GM23248 (cell line): ENCODE measurements at regions not wholly inside any gene's neighbourhood (a gene's known extent, or its start where the extent isn't known, plus 50 kb on each side); places are given as distances from the start of the nearest gene placed in this dataset.

ENCODE experiments used
- DNase-seq: peaks from one replicate; pipeline ENCODE4 v3.0.0-alpha.2; 2015
- H2AFZ ChIP-seq: fragments of 200-600 bp; sonication (generic); 2 replicates; pipeline ENCODE4 v1.6.1; 2016; ENCODE audit warnings: antibody characterized with exemption
- H3F3A ChIP-seq: fragments of 200-600 bp; sonication (generic); 2 replicates; pipeline ENCODE4 v1.6.1; 2016; ENCODE audit warnings: mild to moderate bottlenecking, antibody characterized with exemption, mixed run types; ENCODE audit not compliant: insufficient read depth
- H3K27ac ChIP-seq: fragments of 200-600 bp; sonication (generic); 2 replicates; pipeline ENCODE4 v1.5.1; 2016; ENCODE audit warnings: mild to moderate bottlenecking
- H3K27me3 ChIP-seq: fragments of 200-600 bp; sonication (generic); replicated peaks from 2 replicates; pipeline ENCODE4 v1.6.1; 2016; ENCODE audit warnings: mild to moderate bottlenecking; ENCODE audit not compliant: insufficient read depth
- H3K36me3 ChIP-seq: fragments of 200-600 bp; sonication (generic); 2 replicates; pipeline ENCODE4 v1.6.1; 2016; ENCODE audit warnings: low read depth, mild to moderate bottlenecking
- H3K4me1 ChIP-seq: fragments of 200-600 bp; sonication (generic); 2 replicates; pipeline ENCODE4 v1.6.1; 2016; ENCODE audit warnings: mild to moderate bottlenecking; ENCODE audit not compliant: insufficient read depth
- H3K4me2 ChIP-seq: fragments of 200-600 bp; sonication (generic); one replicate; pipeline ENCODE4 v1.6.1; 2016; ENCODE audit warnings: mild to moderate bottlenecking; ENCODE audit not compliant: unreplicated experiment
- H3K4me3 ChIP-seq: fragments of 200-600 bp; sonication (generic); 2 replicates; pipeline ENCODE4 v1.5.1; 2016; ENCODE audit warnings: mild to moderate bottlenecking
- H3K79me2 ChIP-seq: fragments of 200-600 bp; sonication (generic); 2 replicates; pipeline ENCODE4 v1.6.1; 2016; ENCODE audit warnings: mild to moderate bottlenecking; ENCODE audit not compliant: insufficient read depth
- H3K9ac ChIP-seq: fragments of 200-600 bp; sonication (generic); 2 replicates; pipeline ENCODE4 v1.6.1; 2016; ENCODE audit warnings: mild to moderate bottlenecking
- H3K9me2 ChIP-seq: fragments of 200-600 bp; sonication (generic); 2 replicates; pipeline ENCODE4 v1.6.1; 2016; ENCODE audit warnings: mixed run types, mild to moderate bottlenecking, moderate library complexity; ENCODE audit not compliant: insufficient read depth
- H3K9me3 ChIP-seq: fragments of 200-600 bp; sonication (generic); one replicate; pipeline ENCODE4 v1.6.1; 2017; ENCODE audit warnings: low read depth
- H4K20me1 ChIP-seq: fragments of 200-600 bp; sonication (generic); 2 replicates; pipeline ENCODE4 v1.6.0; 2016; ENCODE audit not compliant: insufficient read depth
- EZH2 ChIP-seq: fragments of 200-600 bp; sonication (generic); IDR thresholded peaks from 2 replicates; pipeline ENCODE4 v1.6.1; 2018; ENCODE audit warnings: antibody characterized with exemption, mild to moderate bottlenecking; ENCODE audit not compliant: insufficient read depth, poor library complexity, severe bottlenecking
- WGBS, 2 experiments: methylation state at CpG; one replicate each; pipeline ENCODE4 v1.1.6; 2015 to 2017; ENCODE audit warnings: low lambda C conversion rate in 2 of 2, low coverage in 1 of 2; ENCODE audit errors: missing lambda C conversion rate in 2 of 2; 5-methylcytosine and 5-hydroxymethylcytosine counted together
- in situ Hi-C: fragments of 300-500 bp; cut with MboI; formaldehyde crosslinking; loops from 2 replicates; pipeline ENCODE4 v1.15.0; 2020

- Histone ChIP-seq H3K27me3 (peaks cover 10% of the 10 kb centered on the region; the same call in 1 of the 2 replicates), H2AFZ (no peak overlapping the region), H3K79me2 (no peaks in the 10 kb centered on the region), H3K9me3 (no peaks in the 10 kb centered on the region), H3K4me1 (no peaks in the 10 kb centered on the region), H3F3A (no peaks in the 10 kb centered on the region), H4K20me1 (no peaks in the 10 kb centered on the region), H3K27ac (no peak overlapping the region), H3K9me2 (no peaks in the 10 kb centered on the region), H3K4me3 (no peak overlapping the region), H3K4me2 (no peak overlapping the region), H3K9ac (no peak overlapping the region), H3K36me3 (no peaks in the 10 kb centered on the region)
- in situ Hi-C loops = loop anchor here (25.0 kb wide), 1 partner anchor 368 kb away; no protein-coding TSS in a partner anchor
- 65 to 78% methylated on average over 3 of the region's 3 CpGs for WGBS, 2 experiments
- DNase-seq = no peak
- no peak for TF ChIP-seq EZH2
Observed at GRCh38 chr6:137269347-137269746, 50.2 kb upstream of the IFNGR1 start.
